SK-N-MC (cell line): ENCODE measurements at regions not wholly inside any gene's neighbourhood (a gene's known extent, or its start where the extent isn't known, plus 50 kb on each side); places are given as distances from the start of the nearest gene placed in this dataset.

ENCODE experiments used
- EZH2 ChIP-seq: fragments of 200-600 bp; sonication (generic); IDR thresholded peaks from one replicate; pipeline ENCODE4 v1.6.1; 2017; ENCODE audit warnings: antibody characterized with exemption
- FOXP2 ChIP-seq: optimal IDR thresholded peaks from 2 replicates; pipeline ENCODE3; 2011; ENCODE audit warnings: mild to moderate bottlenecking, moderate library complexity; ENCODE audit not compliant: insufficient read depth; ENCODE audit errors: extremely low read length, control extremely low read depth
- POLR2AphosphoS5 ChIP-seq: IDR thresholded peaks from 2 replicates; pipeline ENCODE4 v1.6.1; 2012; ENCODE audit warnings: mild to moderate bottlenecking, low read depth, low read length, borderline replicate concordance

DNA sequence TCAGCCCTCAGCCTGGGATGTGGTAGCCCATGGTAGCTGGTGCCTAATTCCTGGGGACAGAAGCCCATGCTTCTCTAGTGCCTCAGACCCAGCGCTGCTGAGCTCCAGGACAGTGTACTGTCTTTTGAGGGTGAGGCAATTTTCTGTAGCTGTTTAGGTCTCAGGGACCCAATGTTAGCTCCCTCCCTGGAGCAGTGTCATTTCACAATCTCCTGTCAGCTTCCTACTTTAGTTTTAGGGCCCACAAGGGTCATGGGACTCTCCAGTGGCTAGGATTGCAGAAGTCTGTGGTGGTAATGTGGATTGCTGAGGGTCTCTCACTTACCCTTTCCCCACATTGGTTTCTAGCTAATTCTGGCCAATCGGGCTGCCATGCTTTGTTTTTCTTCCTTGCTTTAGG, 67.7 kb upstream of the CCL21 start:
- TF ChIP-seq EZH2 (no peak), POLR2AphosphoS5 (no peak), FOXP2 (no peak)
